OCI-LY1 (cell line): ENCODE measurements at regions not wholly inside any gene's neighbourhood (a gene's known extent, or its start where the extent isn't known, plus 50 kb on each side); places are given as distances from the start of the nearest gene placed in this dataset.

Experiments
- EZH2 ChIP-seq: fragments of 200-600 bp; sonication (generic), shearing (Covaris generic); IDR thresholded peaks from 2 replicates; pipeline ENCODE4 v1.8.0; 2017; ENCODE audit warnings: borderline replicate concordance, mixed run types, mild to moderate bottlenecking, antibody characterized with exemption, low read length, moderate library complexity, mixed read lengths
- TF ChIP-seq, protein P1 (sequence below): fragments of 200-600 bp; sonication (generic), shearing (Covaris generic); IDR thresholded peaks from 2 replicates; pipeline ENCODE4 v1.5.1; 2017; ENCODE audit warnings: mild to moderate bottlenecking, antibody characterized with exemption, low read length, moderate library complexity, mixed read lengths

DNA sequence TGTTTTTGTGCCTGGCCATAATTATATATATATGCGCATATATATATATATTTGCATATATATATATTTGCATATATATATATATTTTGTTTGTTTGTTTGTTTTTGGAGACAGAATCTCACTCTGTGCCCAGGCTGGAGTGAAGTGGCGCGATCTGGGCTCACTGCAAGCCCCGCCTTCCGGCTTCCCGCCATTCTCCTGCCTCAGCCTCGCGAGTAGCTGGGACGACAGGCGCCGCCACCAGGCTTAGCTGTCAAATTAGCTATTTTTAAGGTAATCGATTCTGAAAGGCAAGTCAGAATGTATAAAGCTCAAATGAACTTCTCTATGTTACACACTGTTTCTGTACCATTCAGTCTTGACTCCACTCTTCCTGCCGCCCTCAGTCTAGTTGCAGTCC is 273.3 kb downstream of the TRIML1 start:
- TF ChIP-seq, protein P1, sequence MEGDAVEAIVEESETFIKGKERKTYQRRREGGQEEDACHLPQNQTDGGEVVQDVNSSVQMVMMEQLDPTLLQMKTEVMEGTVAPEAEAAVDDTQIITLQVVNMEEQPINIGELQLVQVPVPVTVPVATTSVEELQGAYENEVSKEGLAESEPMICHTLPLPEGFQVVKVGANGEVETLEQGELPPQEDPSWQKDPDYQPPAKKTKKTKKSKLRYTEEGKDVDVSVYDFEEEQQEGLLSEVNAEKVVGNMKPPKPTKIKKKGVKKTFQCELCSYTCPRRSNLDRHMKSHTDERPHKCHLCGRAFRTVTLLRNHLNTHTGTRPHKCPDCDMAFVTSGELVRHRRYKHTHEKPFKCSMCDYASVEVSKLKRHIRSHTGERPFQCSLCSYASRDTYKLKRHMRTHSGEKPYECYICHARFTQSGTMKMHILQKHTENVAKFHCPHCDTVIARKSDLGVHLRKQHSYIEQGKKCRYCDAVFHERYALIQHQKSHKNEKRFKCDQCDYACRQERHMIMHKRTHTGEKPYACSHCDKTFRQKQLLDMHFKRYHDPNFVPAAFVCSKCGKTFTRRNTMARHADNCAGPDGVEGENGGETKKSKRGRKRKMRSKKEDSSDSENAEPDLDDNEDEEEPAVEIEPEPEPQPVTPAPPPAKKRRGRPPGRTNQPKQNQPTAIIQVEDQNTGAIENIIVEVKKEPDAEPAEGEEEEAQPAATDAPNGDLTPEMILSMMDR, result no peak
- no peak for TF ChIP-seq EZH2
